Choroid plexus epithelial cell (primary cell): ENCODE measurements at regions not wholly inside any gene's neighbourhood (a gene's known extent, or its start where the extent isn't known, plus 50 kb on each side); places are given as distances from the start of the nearest gene placed in this dataset.
A peak's percentile ranks its signal among the peaks of the same experiment; 100 is the strongest.

ENCODE experiments used
- DNase-seq: peaks from one replicate; pipeline ENCODE4 v3.0.0-alpha.2; 2010; ENCODE audit warnings: low read depth
- H3K4me3 ChIP-seq: 2 replicates; pipeline ENCODE4 v1.5.1; 2011; ENCODE audit warnings: low read depth, mild to moderate bottlenecking, control low read depth, low read length, moderate library complexity
- TF ChIP-seq, protein P1 (sequence below): conservative IDR thresholded peaks from 2 replicates; pipeline ENCODE4 v1.5.1; 2011; ENCODE audit warnings: low read depth, mild to moderate bottlenecking, control low read depth, inconsistent platforms, low read length, moderate library complexity

GRCh38 chr16:85350146-85350728 is 238.0 kb upstream of the CIBAR2 start:
- no peak overlapping the region for H3K4me3 ChIP-seq

GRCh38 chr16:85350973-85351372 is 238.7 kb upstream of the CIBAR2 start:
- H3K4me3 ChIP-seq: no peak overlapping the region
- DNase-seq: peak; percentile 89
- TF ChIP-seq, protein P1, sequence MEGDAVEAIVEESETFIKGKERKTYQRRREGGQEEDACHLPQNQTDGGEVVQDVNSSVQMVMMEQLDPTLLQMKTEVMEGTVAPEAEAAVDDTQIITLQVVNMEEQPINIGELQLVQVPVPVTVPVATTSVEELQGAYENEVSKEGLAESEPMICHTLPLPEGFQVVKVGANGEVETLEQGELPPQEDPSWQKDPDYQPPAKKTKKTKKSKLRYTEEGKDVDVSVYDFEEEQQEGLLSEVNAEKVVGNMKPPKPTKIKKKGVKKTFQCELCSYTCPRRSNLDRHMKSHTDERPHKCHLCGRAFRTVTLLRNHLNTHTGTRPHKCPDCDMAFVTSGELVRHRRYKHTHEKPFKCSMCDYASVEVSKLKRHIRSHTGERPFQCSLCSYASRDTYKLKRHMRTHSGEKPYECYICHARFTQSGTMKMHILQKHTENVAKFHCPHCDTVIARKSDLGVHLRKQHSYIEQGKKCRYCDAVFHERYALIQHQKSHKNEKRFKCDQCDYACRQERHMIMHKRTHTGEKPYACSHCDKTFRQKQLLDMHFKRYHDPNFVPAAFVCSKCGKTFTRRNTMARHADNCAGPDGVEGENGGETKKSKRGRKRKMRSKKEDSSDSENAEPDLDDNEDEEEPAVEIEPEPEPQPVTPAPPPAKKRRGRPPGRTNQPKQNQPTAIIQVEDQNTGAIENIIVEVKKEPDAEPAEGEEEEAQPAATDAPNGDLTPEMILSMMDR: no peak

More at GRCh38 chr16:85350146-85350728, 238.0 kb upstream of the CIBAR2 start:
- TF ChIP-seq, protein P1: no peak
- no peak for DNase-seq

DNA sequence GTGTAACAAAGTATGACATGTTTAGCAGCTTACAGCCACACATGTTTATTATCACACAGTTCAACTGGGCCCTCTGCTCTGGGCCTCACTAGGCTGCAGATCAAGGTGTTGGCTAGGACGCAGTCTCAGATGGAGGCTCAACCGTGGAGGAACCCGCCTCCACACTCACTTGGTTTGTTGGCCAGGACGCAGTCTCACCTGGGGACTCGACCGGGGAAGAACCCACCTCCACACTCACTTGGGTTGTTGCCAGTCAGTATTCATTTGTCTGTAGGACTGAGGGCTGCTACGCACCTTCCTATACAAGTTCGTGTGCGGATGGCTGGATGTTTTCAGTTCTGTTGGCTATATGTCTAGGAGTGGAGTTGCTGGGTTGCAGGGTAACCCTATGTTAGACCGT is 240.7 kb upstream of the CIBAR2 start:
- H3K4me3 ChIP-seq: no peak overlapping the region
- TF ChIP-seq, protein P1: no peak
- no peak for DNase-seq

DNA sequence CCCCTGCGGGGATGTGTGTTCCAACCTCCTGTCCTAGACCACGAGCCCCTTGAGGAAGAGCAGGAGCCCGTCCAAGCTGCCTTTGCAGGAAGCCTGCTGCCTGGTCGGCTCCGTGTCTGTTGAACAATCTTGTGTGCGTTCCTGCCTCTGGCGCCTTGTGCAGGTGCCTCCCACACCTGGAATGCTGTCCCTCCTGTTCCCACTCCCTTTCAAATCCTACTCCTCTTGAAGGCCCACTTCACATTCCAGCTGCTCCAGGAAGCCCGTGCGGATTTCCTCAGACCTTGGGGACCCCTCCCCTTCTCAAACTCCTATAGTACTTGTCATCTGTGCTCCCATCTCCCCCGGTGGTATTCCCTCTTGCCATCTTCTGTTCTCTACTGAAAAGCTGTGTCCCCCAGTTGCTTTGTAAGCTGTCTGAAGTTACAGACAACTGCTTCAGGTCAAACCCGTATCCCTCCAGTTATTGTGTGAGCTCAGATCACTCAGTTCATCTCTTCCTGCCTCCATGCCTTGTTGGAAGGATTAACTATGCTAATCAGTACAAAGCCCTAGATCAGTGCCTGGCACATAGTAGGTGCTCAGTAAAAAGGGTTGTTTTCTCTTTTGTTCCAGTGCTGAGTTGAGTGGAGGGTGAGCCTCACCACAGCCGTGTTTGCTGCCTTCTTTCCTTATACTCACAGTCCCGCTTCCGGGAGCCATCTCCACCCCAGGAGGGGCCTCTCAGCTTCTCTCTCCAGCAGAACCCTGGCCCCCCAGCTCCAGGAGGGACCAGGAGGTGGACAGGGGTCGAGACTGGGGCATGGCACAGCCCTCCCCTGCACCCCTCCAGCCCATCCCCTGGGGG is 241.8 kb upstream of the CIBAR2 start:
- TF ChIP-seq, protein P1: no peak
- no peak for DNase-seq
- no peak overlapping the region for H3K4me3 ChIP-seq

GRCh38 chr16:85354686-85355514 is 242.6 kb upstream of the CIBAR2 start:
- peak; percentile 74 for DNase-seq
- TF ChIP-seq, protein P1: no peak
- no peak overlapping the region for H3K4me3 ChIP-seq

GRCh38 chr16:85355515-85355837 is 243.2 kb upstream of the CIBAR2 start:
- TF ChIP-seq, protein P1: no peak
- no peak for DNase-seq
- H3K4me3 ChIP-seq: no peak overlapping the region
